ENCODE measurements at regions not wholly inside any gene's neighbourhood (a gene's known extent, or its start where the extent isn't known, plus 50 kb on each side); places are given as distances from the start of the nearest gene placed in this dataset.

GRCh38 chr21:35316933-35317332, 267.8 kb upstream of the RUNX1 start:
- TF ChIP-seq EZH2phosphoT487 (IDR thresholded peaks at IDR 0.05; ENCODE audit: low read length) (no peak), CTCF (IDR thresholded peaks at IDR 0.05; ENCODE audit: low read length) (no peak), EZH2 (optimal IDR thresholded peaks at IDR 0.05; ENCODE audit: low read depth, low read length) (no peak)
